ENCODE measurements at regions not wholly inside any gene's neighbourhood (a gene's known extent, or its start where the extent isn't known, plus 50 kb on each side); places are given as distances from the start of the nearest gene placed in this dataset.
"Not testable (repeated sequence)": the region's sequence is repeated elsewhere in the genome, so short reads cannot be mapped to it uniquely, and the experiment has no call there.

GRCh38 chr15:79492065-79492464, 59.9 kb downstream of the MINAR1 start:
- DNase-seq (ENCODE audit: low read depth in 2 of 2): no peak

- no peak for DNase-seq (ENCODE audit: low read depth in 2 of 2)
These were observed 62.3 kb downstream of the MINAR1 start for GRCh38 chr15:79494384-79494909.

- DNase-seq (ENCODE audit: low read depth in 2 of 2): no peak
These were observed 63.0 kb downstream of the MINAR1 start for GRCh38 chr15:79494963-79495755.

GRCh38 chr15:79495775-79496174, 63.6 kb downstream of the MINAR1 start:
- DNase-seq (ENCODE audit: low read depth in 2 of 2): no peak

- DNase-seq (ENCODE audit: low read depth in 2 of 2): no peak
These were observed 64.7 kb downstream of the MINAR1 start for GRCh38 chr15:79496838-79497237.

GRCh38 chr15:79501086-79501485, 69.0 kb downstream of the MINAR1 start:
- DNase-seq (ENCODE audit: low read depth in 2 of 2): no peak

- no peak for DNase-seq (ENCODE audit: low read depth in 2 of 2)
These were observed 73.8 kb downstream of the MINAR1 start for GRCh38 chr15:79505956-79506355.

GRCh38 chr15:79512844-79513243, 80.7 kb downstream of the MINAR1 start:
- DNase-seq (ENCODE audit: low read depth in 2 of 2): not testable (repeated sequence)

- no peak for DNase-seq (ENCODE audit: low read depth in 2 of 2)
These were observed 81.3 kb downstream of the MINAR1 start for GRCh38 chr15:79513417-79513816.

- no peak for DNase-seq (ENCODE audit: low read depth in 2 of 2)
These were observed 81.8 kb downstream of the MINAR1 start for GRCh38 chr15:79513940-79514339.

GRCh38 chr15:79515300-79516027, 83.3 kb downstream of the MINAR1 start:
- no peak for DNase-seq (ENCODE audit: low read depth in 2 of 2)

GRCh38 chr15:79516155-79516554, 84.0 kb downstream of the MINAR1 start:
- DNase-seq (ENCODE audit: low read depth in 2 of 2): no peak

GRCh38 chr15:79516646-79517045, 84.5 kb downstream of the MINAR1 start:
- no peak for DNase-seq (ENCODE audit: low read depth in 2 of 2)

GRCh38 chr15:79519628-79520027, 87.5 kb downstream of the MINAR1 start:
- DNase-seq (ENCODE audit: low read depth in 2 of 2): no peak

- DNase-seq (ENCODE audit: low read depth in 2 of 2): no peak
These were observed 88.5 kb downstream of the MINAR1 start for GRCh38 chr15:79520654-79521053.

- DNase-seq (ENCODE audit: low read depth in 2 of 2): no peak
These were observed 90.5 kb downstream of the MINAR1 start for GRCh38 chr15:79522656-79523055.

- no peak for DNase-seq (ENCODE audit: low read depth in 2 of 2)
These were observed 91.1 kb downstream of the MINAR1 start for GRCh38 chr15:79523266-79523665.

GRCh38 chr15:79524531-79524930, 92.4 kb downstream of the MINAR1 start:
- DNase-seq (ENCODE audit: low read depth in 2 of 2): no peak

- DNase-seq (ENCODE audit: low read depth in 2 of 2): no peak
These were observed 94.2 kb downstream of the MINAR1 start for GRCh38 chr15:79526376-79526775.

- DNase-seq (ENCODE audit: low read depth in 2 of 2): no peak
These were observed 95.7 kb downstream of the MINAR1 start for GRCh38 chr15:79527821-79528220.

- DNase-seq (ENCODE audit: low read depth in 2 of 2): no peak
These were observed 97.1 kb downstream of the MINAR1 start for GRCh38 chr15:79529157-79529785.

GRCh38 chr15:79535536-79535935, 103.4 kb downstream of the MINAR1 start:
- no peak for DNase-seq (ENCODE audit: low read depth in 2 of 2)
